Activated B cell treated with CpG ODN at 0.5 μM for 24 hours (primary cell): ENCODE measurements at regions not wholly inside any gene's neighbourhood (a gene's known extent, or its start where the extent isn't known, plus 50 kb on each side); places are given as distances from the start of the nearest gene placed in this dataset.

Experiments
- ATAC-seq: fragments of 200-7000 bp; cut with Tn5 transposase; one replicate; pipeline ENCODE4 v1.10.0; 2021; ENCODE audit warnings: low read depth, mild to moderate bottlenecking, moderate library complexity
- CTCF ChIA-PET: fragments of 350-600 bp; sonication (Branson Sonifier 250); formaldehyde crosslinking; loops from one replicate; lab custom pipeline; 2021; ENCODE audit warnings: antibody characterized with exemption; lab: Charles Lee
- POLR2A ChIA-PET: fragments of 350-600 bp; sonication (Branson Sonifier 250); formaldehyde crosslinking; loops from one replicate; lab custom pipeline; 2021; ENCODE audit warnings: antibody characterized with exemption; lab: Charles Lee
- DNase-seq: peaks from one replicate; pipeline ENCODE4 v3.0.0; 2022
- H3K27ac Mint-ChIP-seq: one replicate; pipeline ENCODE4 v1.8.0; 2020; ENCODE audit warnings: mixed read lengths
- H3K27me3 Mint-ChIP-seq: one replicate; pipeline ENCODE4 v1.8.0; 2021; ENCODE audit warnings: mixed read lengths
- H3K36me3 Mint-ChIP-seq: one replicate; pipeline ENCODE4 v1.8.0; 2021; ENCODE audit warnings: low read depth, mixed read lengths
- H3K4me1 Mint-ChIP-seq: one replicate; pipeline ENCODE4 v1.8.0; 2021; ENCODE audit warnings: mixed read lengths
- H3K4me3 Mint-ChIP-seq: one replicate; pipeline ENCODE4 v1.8.0; 2020; ENCODE audit warnings: mild to moderate bottlenecking, mixed read lengths
- H3K9me3 Mint-ChIP-seq: one replicate; pipeline ENCODE4 v1.8.0; 2020; ENCODE audit warnings: mixed read lengths
- intact Hi-C: fragments of 100-400 bp; cut with micrococcal nuclease; formaldehyde crosslinking; loops from one replicate; pipeline ENCODE4 v1.15.1; 2024
- TF ChIP-seq, protein P1 (sequence below): fragments of 200-600 bp; IDR thresholded peaks from one replicate; pipeline ENCODE4 v1.8.0; 2022; ENCODE audit warnings: antibody characterized with exemption, mild to moderate bottlenecking

DNA sequence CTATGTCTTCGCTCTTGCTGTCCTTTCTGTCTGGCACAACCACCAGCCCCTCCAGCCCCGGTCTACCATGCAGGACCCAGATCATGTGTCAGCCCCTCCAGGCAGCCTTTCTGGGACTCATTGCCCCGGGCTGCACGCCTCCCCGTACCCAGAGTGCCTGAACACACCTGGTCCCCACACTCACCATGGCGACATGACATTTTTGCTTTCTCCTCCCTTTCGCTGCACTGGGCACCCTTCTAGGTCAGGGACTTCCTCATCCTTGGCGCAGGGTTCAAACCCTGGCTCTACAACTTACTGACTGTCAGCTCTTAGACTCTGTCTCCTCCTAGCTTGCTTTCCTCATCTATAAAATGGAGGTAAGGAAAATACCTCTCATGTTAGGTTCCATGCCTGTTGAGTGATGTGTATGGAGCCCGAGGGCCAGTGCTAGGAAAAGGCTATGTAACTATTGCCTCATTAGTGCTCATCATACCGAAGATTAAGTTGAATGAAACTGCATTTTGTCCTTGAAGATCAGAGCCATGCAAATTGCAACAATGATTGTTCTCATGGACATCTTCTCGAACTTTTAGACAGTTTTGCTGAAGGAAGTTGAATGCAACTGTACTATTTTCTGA is 49.7 kb upstream of the TIAM2 start:
- intact Hi-C loops: no loop called here
- H3K27me3 Mint-ChIP-seq: no peaks in the 10 kb centered on the region
- POLR2A ChIA-PET: no interaction called here
- no peak overlapping the region for H3K27ac Mint-ChIP-seq
- TF ChIP-seq, protein P1, sequence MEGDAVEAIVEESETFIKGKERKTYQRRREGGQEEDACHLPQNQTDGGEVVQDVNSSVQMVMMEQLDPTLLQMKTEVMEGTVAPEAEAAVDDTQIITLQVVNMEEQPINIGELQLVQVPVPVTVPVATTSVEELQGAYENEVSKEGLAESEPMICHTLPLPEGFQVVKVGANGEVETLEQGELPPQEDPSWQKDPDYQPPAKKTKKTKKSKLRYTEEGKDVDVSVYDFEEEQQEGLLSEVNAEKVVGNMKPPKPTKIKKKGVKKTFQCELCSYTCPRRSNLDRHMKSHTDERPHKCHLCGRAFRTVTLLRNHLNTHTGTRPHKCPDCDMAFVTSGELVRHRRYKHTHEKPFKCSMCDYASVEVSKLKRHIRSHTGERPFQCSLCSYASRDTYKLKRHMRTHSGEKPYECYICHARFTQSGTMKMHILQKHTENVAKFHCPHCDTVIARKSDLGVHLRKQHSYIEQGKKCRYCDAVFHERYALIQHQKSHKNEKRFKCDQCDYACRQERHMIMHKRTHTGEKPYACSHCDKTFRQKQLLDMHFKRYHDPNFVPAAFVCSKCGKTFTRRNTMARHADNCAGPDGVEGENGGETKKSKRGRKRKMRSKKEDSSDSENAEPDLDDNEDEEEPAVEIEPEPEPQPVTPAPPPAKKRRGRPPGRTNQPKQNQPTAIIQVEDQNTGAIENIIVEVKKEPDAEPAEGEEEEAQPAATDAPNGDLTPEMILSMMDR: no peak
- no peak overlapping the region for H3K4me3 Mint-ChIP-seq
- peaks cover 24% of the 10 kb centered on the region for H3K36me3 Mint-ChIP-seq
- no peaks in the 10 kb centered on the region for H3K9me3 Mint-ChIP-seq
- DNase-seq (no peak), ATAC-seq (no peak)
- H3K4me1 Mint-ChIP-seq: peaks cover 11% of the 10 kb centered on the region
- CTCF ChIA-PET: no interaction called here
